NT2/D1 (cell line): ENCODE measurements at regions not wholly inside any gene's neighbourhood (a gene's known extent, or its start where the extent isn't known, plus 50 kb on each side); places are given as distances from the start of the nearest gene placed in this dataset.

Source experiments
- DNase-seq: peaks from one replicate; pipeline ENCODE4 v3.0.0-alpha.2; 2011; ENCODE audit warnings: low read depth, low spot score
- H3K27me3 ChIP-seq: 2 replicates; pipeline ENCODE4 v1.6.0; 2011; ENCODE audit warnings: mild to moderate bottlenecking; ENCODE audit not compliant: insufficient read length, insufficient read depth
- H3K36me3 ChIP-seq: 2 replicates; pipeline ENCODE4 v1.6.1; 2011; ENCODE audit warnings: mild to moderate bottlenecking, low read length, mixed read lengths; ENCODE audit not compliant: insufficient read depth, insufficient read length
- H3K4me1 ChIP-seq: 2 replicates; pipeline ENCODE4 v1.5.1; 2011; ENCODE audit not compliant: insufficient read depth, insufficient read length
- H3K4me3 ChIP-seq: 2 replicates; pipeline ENCODE4 v1.5.1; 2011; ENCODE audit warnings: low read depth; ENCODE audit not compliant: insufficient read length
- H3K9ac ChIP-seq: 2 replicates; pipeline ENCODE4 v1.6.0; 2011; ENCODE audit warnings: low read depth; ENCODE audit not compliant: insufficient read length
- H3K9me3 ChIP-seq: 2 replicates; pipeline ENCODE4 v1.5.1; 2011; ENCODE audit warnings: mild to moderate bottlenecking, low read length; ENCODE audit not compliant: insufficient read depth
- SUZ12 ChIP-seq: IDR thresholded peaks from 2 replicates; pipeline ENCODE4 v1.6.1; 2011; ENCODE audit not compliant: insufficient read length, insufficient read depth; ENCODE audit errors: extremely low read depth
- YY1 ChIP-seq: IDR thresholded peaks from 2 replicates; pipeline ENCODE4 v1.6.1; 2011; ENCODE audit not compliant: insufficient read length, insufficient read depth
- ZNF274 ChIP-seq: IDR thresholded peaks from 2 replicates; pipeline ENCODE4 v1.6.1; 2011; ENCODE audit warnings: mild to moderate bottlenecking, low read depth, low read length

DNA sequence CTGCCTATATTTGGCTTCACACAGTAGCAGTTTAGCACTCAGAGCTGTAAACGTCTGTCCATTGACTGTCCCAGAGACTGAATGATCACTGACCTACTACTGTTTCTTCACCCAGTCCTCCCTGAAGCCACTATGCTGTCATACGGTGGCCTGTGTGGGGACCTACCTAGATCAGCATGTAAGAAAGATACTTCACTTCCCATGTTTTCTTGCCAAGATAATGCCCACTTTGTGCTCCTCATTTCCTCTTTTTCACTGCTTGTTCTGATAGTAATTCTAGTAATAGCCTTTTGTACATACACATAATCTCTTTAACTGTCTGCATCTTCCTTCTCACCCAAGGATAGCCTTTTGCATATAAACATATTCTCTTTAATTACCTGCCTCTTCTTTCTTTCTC lies 109.9 kb upstream of the TIAM2 start:
- Histone ChIP-seq H3K27me3 (no peaks in the 10 kb centered on the region), H3K9ac (no peak overlapping the region), H3K4me1 (no peaks in the 10 kb centered on the region), H3K9me3 (no peaks in the 10 kb centered on the region), H3K36me3 (no peaks in the 10 kb centered on the region), H3K4me3 (no peak overlapping the region)
- DNase-seq = no peak
- no peak for TF ChIP-seq YY1
- TF ChIP-seq ZNF274 = no peak
- no peak for TF ChIP-seq SUZ12

GRCh38 chr6:154886016-154886415 lies 109.1 kb upstream of the TIAM2 start:
- TF ChIP-seq ZNF274 = no peak
- TF ChIP-seq YY1 = no peak
- no peak for TF ChIP-seq SUZ12

GRCh38 chr6:154886471-154886870 lies 108.6 kb upstream of the TIAM2 start:
- no peak overlapping the region for H3K9ac ChIP-seq
- H3K4me3 ChIP-seq = no peak overlapping the region
- H3K4me1 ChIP-seq = no peaks in the 10 kb centered on the region
- no peaks in the 10 kb centered on the region for H3K27me3 ChIP-seq
- no peaks in the 10 kb centered on the region for H3K36me3 ChIP-seq
- no peaks in the 10 kb centered on the region for H3K9me3 ChIP-seq
- no peak for TF ChIP-seq ZNF274
- TF ChIP-seq SUZ12 = no peak
- no peak for TF ChIP-seq YY1
- DNase-seq = no peak

More at GRCh38 chr6:154886016-154886415, 109.1 kb upstream of the TIAM2 start:
- DNase-seq = no peak
- no peaks in the 10 kb centered on the region for H3K9me3 ChIP-seq
- H3K9ac ChIP-seq = no peak overlapping the region
- H3K4me3 ChIP-seq = no peak overlapping the region
- no peaks in the 10 kb centered on the region for H3K27me3 ChIP-seq
- no peaks in the 10 kb centered on the region for H3K4me1 ChIP-seq
- H3K36me3 ChIP-seq = no peaks in the 10 kb centered on the region

GRCh38 chr6:154887051-154887450 lies 108.1 kb upstream of the TIAM2 start:
- H3K9me3 ChIP-seq = no peaks in the 10 kb centered on the region
- DNase-seq = no peak

GRCh38 chr6:154888421-154889295 lies 106.5 kb upstream of the TIAM2 start:
- H3K4me3 ChIP-seq = no peak overlapping the region
- no peaks in the 10 kb centered on the region for H3K4me1 ChIP-seq
- no peak for DNase-seq
- no peak overlapping the region for H3K9ac ChIP-seq
- no peaks in the 10 kb centered on the region for H3K36me3 ChIP-seq
- H3K9me3 ChIP-seq = no peaks in the 10 kb centered on the region
- no peaks in the 10 kb centered on the region for H3K27me3 ChIP-seq
- TF ChIP-seq ZNF274 = no peak
- TF ChIP-seq SUZ12 = no peak
- no peak for TF ChIP-seq YY1

More at GRCh38 chr6:154887051-154887450, 108.1 kb upstream of the TIAM2 start:
- Histone ChIP-seq H3K4me3 (no peak overlapping the region), H3K9ac (no peak overlapping the region), H3K36me3 (no peaks in the 10 kb centered on the region), H3K27me3 (no peaks in the 10 kb centered on the region), H3K4me1 (no peaks in the 10 kb centered on the region)
- TF ChIP-seq YY1 (no peak), ZNF274 (no peak), SUZ12 (no peak)

DNA sequence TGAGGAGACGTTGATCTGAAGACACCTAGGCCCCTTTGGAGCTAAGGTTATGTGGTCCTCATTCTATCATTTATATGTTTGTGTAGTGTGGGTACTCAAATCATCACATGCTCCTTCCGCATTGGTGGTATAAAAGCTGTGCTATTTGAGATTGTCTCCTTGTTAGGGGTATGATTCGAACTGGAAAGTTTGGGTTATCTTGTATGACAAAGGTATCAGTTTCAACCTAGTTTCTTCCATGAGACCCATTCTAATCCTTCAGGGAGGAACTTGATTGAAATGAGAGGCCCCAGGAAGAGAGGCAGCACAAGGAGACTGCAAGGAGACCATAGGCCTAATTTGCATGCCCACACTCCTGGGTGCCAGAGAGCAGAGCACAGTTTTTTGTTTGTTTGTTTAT lies 104.2 kb upstream of the TIAM2 start:
- TF ChIP-seq SUZ12 = no peak
- TF ChIP-seq ZNF274 = no peak
- TF ChIP-seq YY1 = no peak
- no peak overlapping the region for H3K9ac ChIP-seq
- H3K27me3 ChIP-seq = no peaks in the 10 kb centered on the region
- H3K4me1 ChIP-seq = no peaks in the 10 kb centered on the region
- H3K36me3 ChIP-seq = no peaks in the 10 kb centered on the region
- DNase-seq = no peak
- no peaks in the 10 kb centered on the region for H3K9me3 ChIP-seq
- no peak overlapping the region for H3K4me3 ChIP-seq

- no peaks in the 10 kb centered on the region for H3K27me3 ChIP-seq
- no peaks in the 10 kb centered on the region for H3K36me3 ChIP-seq
- no peak for TF ChIP-seq ZNF274
- no peak for TF ChIP-seq SUZ12
- TF ChIP-seq YY1 = no peak
- no peak for DNase-seq
- H3K9ac ChIP-seq = no peak overlapping the region
- H3K9me3 ChIP-seq = no peaks in the 10 kb centered on the region
- no peaks in the 10 kb centered on the region for H3K4me1 ChIP-seq
- no peak overlapping the region for H3K4me3 ChIP-seq
These were observed 103.2 kb upstream of the TIAM2 start for GRCh38 chr6:154891901-154892300.
